ENCODE measurements at regions not wholly inside any gene's neighbourhood (a gene's known extent, or its start where the extent isn't known, plus 50 kb on each side); places are given as distances from the start of the nearest gene placed in this dataset.
"Not testable (repeated sequence)": the region's sequence is repeated elsewhere in the genome, so short reads cannot be mapped to it uniquely, and the experiment has no call there.

- DNase-seq = no peak
Observed at GRCh38 chr9:3658964-3659363, 133.2 kb upstream of the RFX3 start.

GRCh38 chr9:3656224-3656623, 130.4 kb upstream of the RFX3 start:
- no peak for DNase-seq

- no peak for DNase-seq
Observed at GRCh38 chr9:3650994-3651622, 125.3 kb upstream of the RFX3 start.

GRCh38 chr9:3648722-3649246, 123.0 kb upstream of the RFX3 start:
- no peak for DNase-seq

GRCh38 chr9:3648266-3648665, 122.5 kb upstream of the RFX3 start:
- no peak for DNase-seq

- no peak for DNase-seq
Observed at GRCh38 chr9:3647652-3648051, 121.9 kb upstream of the RFX3 start.

- DNase-seq = no peak
Observed at GRCh38 chr9:3646226-3646625, 120.4 kb upstream of the RFX3 start.

- DNase-seq = not testable (repeated sequence)
Observed at GRCh38 chr9:3642075-3642474, 116.3 kb upstream of the RFX3 start.

DNA sequence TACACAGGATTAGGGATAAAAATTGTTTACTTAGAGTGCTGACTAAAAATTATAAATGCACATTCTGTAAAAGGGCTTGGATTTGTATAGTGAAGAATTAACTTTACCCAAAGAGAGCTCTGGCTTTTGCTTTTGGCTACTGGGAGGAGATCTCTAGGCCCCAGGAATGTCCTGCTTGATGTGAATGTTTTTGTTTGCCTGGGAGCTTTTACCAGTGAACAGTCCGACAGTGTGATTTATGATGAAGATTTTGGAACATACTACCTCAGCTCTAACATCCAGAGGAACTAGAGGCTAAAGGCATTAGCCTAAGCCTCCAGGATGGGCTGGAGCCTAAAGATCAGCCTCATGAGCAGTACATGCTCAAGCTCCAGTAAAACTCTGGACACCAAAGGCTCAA, 103.7 kb upstream of the RFX3 start:
- no peak for DNase-seq

DNA sequence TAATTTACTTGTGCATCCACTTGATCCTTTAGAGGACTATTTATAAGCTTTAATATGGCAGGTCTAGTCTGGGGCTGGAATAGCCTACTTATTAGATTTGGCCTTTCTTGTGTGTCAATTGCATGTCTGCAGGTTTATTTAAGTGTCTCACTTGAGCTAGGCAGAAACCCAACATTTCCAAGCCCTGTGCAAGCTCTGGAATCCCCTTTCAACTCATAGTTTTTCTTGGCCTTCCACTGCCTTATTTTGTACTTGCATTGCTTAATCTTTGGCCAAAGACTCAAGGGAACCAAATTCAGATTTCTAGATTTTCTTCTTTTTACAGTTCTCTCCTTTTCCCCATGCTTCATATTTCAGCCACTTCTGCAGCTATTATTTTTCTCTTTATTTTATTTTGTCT, 102.4 kb upstream of the RFX3 start:
- no peak for DNase-seq

- DNase-seq = no peak
Observed at GRCh38 chr9:3608011-3608410, 82.2 kb upstream of the RFX3 start.

DNA sequence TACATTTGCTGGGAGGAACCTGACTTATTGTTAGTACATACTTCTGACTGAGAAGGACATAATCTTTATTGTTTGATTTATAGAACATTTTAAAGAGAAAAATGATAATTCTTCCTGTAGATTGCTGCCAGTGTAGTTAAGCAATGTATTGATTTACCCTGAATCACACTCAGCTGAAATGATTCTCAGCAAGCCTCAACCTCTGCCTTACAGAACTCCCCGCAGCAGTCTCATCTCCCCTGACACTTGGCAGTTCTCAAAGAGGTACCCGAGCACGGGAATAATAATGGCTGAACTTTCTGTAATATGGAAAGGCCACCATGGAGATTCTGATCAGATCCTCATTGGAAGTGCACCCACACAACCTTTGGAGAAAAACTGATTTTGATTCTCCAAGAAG, 74.9 kb upstream of the RFX3 start:
- no peak for DNase-seq

GRCh38 chr9:3597792-3598191, 72.0 kb upstream of the RFX3 start:
- no peak for DNase-seq

- DNase-seq = no peak
Observed at GRCh38 chr9:3586066-3586465, 60.3 kb upstream of the RFX3 start.

DNA sequence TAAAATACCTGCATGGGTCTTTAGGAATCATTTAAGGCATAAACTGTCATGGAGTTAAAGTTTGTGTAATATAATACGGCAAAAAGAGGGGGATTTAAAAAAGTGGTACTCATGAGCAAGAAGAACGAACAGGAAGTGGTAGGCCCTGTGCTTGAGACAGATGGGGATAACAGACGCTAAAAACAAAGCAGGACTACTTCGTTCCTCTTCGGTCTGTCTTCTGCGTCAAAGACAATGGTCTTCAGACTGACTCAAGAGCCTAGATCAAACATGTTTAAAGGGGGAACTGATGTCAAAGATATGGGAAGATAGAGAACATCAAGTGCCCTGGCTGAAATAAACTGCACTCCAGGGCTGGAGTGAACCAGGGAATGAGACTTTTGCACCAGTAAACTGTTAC, 59.8 kb upstream of the RFX3 start:
- peak; percentile 48 for DNase-seq

DNA sequence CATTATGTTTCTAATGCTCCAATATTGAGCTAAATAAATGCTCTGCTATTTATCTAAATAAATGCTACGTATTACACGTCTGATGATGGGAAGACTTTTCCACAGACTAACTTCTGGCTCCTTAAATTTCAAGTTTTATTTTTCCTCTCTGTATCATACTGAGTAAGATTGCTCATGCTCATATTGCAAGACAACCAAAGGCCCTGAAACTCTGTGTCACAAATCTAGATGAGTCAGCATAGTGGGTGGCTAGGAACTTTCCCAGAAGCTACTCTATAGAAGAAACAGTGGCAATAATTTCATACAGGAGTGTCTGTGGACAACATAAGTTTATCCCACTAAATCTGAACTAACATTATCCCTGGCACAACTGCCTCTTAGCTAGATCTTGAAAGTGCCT, 53.0 kb upstream of the RFX3 start:
- DNase-seq = no peak

DNA sequence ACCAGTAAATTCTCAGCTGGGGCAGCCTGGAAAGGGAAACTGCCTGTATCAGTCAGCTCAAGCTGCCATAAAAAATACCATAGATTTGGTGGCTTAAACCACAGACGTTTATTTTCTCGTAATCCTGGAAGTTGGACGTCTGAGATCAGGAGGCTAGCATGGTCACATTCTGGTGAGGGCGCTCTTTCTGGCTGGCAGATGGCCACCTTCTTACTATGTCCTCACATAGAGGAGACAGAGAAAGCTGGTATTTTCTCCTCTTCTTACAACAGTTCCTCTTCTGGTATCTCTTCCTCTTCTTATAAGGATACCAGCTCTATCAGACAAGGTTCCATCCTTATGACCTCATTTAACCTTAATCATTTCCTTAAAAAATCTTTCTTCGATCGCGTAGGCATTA, 50.5 kb upstream of the RFX3 start:
- DNase-seq = no peak

DNA sequence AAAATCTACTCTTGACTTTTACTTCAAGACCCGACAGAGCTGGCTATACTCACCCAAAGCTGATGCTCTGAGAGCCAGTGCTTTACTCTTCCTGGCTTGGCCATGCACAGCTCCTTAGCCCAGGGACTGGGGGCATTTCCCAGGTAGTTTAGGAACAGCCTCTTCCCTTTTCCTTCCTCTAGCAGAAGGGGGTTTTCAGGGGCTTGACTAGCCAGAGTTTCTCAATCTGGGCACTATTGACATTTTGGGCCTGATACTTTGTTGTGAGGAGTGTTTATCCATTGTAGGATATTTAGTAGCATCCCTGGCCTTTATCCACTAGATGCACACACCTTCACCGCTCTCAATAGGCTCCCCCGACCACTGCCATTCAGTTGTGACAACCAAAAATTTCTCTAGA, 50.0 kb upstream of the RFX3 start:
- DNase-seq = no peak
